ENCODE measurements at regions not wholly inside any gene's neighbourhood (a gene's known extent, or its start where the extent isn't known, plus 50 kb on each side); places are given as distances from the start of the nearest gene placed in this dataset.

- H3K27ac ChIP-seq, result no peak overlapping the region
- no peak overlapping the region for H3K4me3 ChIP-seq
- H3K36me3 ChIP-seq, result no peaks in the 10 kb centered on the region
- H3K27me3 ChIP-seq, result no peaks in the 10 kb centered on the region
- 88% methylated on average over 1 of the region's 1 CpG; no CpG with 5 or more reads in 1 of the 2 donors for WGBS, 2 donors (ENCODE audit: low coverage in 1 of 2)
- H3K4me1 ChIP-seq, result no peaks in the 10 kb centered on the region
- ATAC-seq, result no peak
- no peaks in the 10 kb centered on the region for H3K9me3 ChIP-seq
- TF ChIP-seq EP300 (IDR thresholded peaks at IDR 0.05), result no peak
- TF ChIP-seq POLR2AphosphoS5 (IDR thresholded peaks at IDR 0.05), result no peak
- TF ChIP-seq POLR2A (IDR thresholded peaks at IDR 0.05), result no peak
- no peak for TF ChIP-seq CTCF (IDR thresholded peaks at IDR 0.05)
These were observed 73.7 kb downstream of the LRATD1 start for GRCh38 chr2:14706201-14706600.

- TF ChIP-seq POLR2AphosphoS5 (IDR thresholded peaks at IDR 0.05), result no peak
- TF ChIP-seq CTCF (IDR thresholded peaks at IDR 0.05), result no peak
- Histone ChIP-seq H3K4me3 (no peak overlapping the region), H3K36me3 (no peaks in the 10 kb centered on the region), H3K4me1 (peaks cover 0 to 18% (median 5%) of the 10 kb centered on the region in 3 donors), H3K27ac (no peak overlapping the region), H3K27me3 (no peaks in the 10 kb centered on the region), H3K9me3 (no peaks in the 10 kb centered on the region)
- ATAC-seq, result no peak
- 24 to 25% methylated on average over 5 of the region's 5 CpGs for WGBS, 2 donors (ENCODE audit: low coverage in 1 of 2)
These were observed 79.6 kb downstream of the LRATD1 start for GRCh38 chr2:14712111-14712510.

GRCh38 chr2:14713248-14713647, 80.7 kb downstream of the LRATD1 start:
- H3K4me3 ChIP-seq, result no peak overlapping the region
- peaks cover 0 to 18% (median 5%) of the 10 kb centered on the region in 3 donors for H3K4me1 ChIP-seq
- no peak for ATAC-seq
- no peaks in the 10 kb centered on the region for H3K27me3 ChIP-seq
- WGBS, 2 donors (ENCODE audit: low coverage in 1 of 2), result 77 to 79% methylated on average over 2 to 3 of the region's 5 CpGs
- no peaks in the 10 kb centered on the region for H3K36me3 ChIP-seq
- no peaks in the 10 kb centered on the region for H3K9me3 ChIP-seq
- no peak overlapping the region for H3K27ac ChIP-seq
- TF ChIP-seq EP300 (IDR thresholded peaks at IDR 0.05) (no peak), POLR2AphosphoS5 (IDR thresholded peaks at IDR 0.05) (no peak), CTCF (IDR thresholded peaks at IDR 0.05) (no peak), POLR2A (IDR thresholded peaks at IDR 0.05) (no peak)

- Histone ChIP-seq H3K27ac (no peak overlapping the region), H3K4me3 (no peak overlapping the region), H3K4me1 (peaks cover 0 to 18% (median 5%) of the 10 kb centered on the region in 3 donors), H3K36me3 (no peaks in the 10 kb centered on the region), H3K27me3 (no peaks in the 10 kb centered on the region), H3K9me3 (no peaks in the 10 kb centered on the region)
- TF ChIP-seq CTCF (IDR thresholded peaks at IDR 0.05) (no peak), POLR2A (IDR thresholded peaks at IDR 0.05) (no peak), POLR2AphosphoS5 (IDR thresholded peaks at IDR 0.05) (no peak), EP300 (IDR thresholded peaks at IDR 0.05) (no peak)
- WGBS, 2 donors (ENCODE audit: low coverage in 1 of 2), result 69 to 100% methylated on average over 1 of the region's 1 CpG
- ATAC-seq, result no peak
These were observed 83.1 kb downstream of the LRATD1 start for GRCh38 chr2:14715600-14715999.

GRCh38 chr2:14716319-14716718, 83.8 kb downstream of the LRATD1 start:
- Histone ChIP-seq H3K36me3 (no peaks in the 10 kb centered on the region), H3K4me3 (no peak overlapping the region), H3K27me3 (no peaks in the 10 kb centered on the region), H3K4me1 (peaks cover 0 to 18% (median 5%) of the 10 kb centered on the region in 3 donors), H3K9me3 (no peaks in the 10 kb centered on the region), H3K27ac (no peak overlapping the region)
- ATAC-seq, result no peak
- no peak for TF ChIP-seq EP300 (IDR thresholded peaks at IDR 0.05)
- no peak for TF ChIP-seq POLR2AphosphoS5 (IDR thresholded peaks at IDR 0.05)
- TF ChIP-seq CTCF (IDR thresholded peaks at IDR 0.05), result no peak
- TF ChIP-seq POLR2A (IDR thresholded peaks at IDR 0.05), result no peak
- WGBS, 2 donors (ENCODE audit: low coverage in 1 of 2), result no CpG with 5 or more reads among the region's 1 CpG
